GM21390 (cell line): ENCODE measurements at regions not wholly inside any gene's neighbourhood (a gene's known extent, or its start where the extent isn't known, plus 50 kb on each side); places are given as distances from the start of the nearest gene placed in this dataset.

ENCODE experiments used
- ATAC-seq: cut with Tn5 transposase; IDR thresholded peaks from one replicate; pipeline ENCODE4 v1.9.1; 2021; ENCODE audit not compliant: unreplicated experiment

DNA sequence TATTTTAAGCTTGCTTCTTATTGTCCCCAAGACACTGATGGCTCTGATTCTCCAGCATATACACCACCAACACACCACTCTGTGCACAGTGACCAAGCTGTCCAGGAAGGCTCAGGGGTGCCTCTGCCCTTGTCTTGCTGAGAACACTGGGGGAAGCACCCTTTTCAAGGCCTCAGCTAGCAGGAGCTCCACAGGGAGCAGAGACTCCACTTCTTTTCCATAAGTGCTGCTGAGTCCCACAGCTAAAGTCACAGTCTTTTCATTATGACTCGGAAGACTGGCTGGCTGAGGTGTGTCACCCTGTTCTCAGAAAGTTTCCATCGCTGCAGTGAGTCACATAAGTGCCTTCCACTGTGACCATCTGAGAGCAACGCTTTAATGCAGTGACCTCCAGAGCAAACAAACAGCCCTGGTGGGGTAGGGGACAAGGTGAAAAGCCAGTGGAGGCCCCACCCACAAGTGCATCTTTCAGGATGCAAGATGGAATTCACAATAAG is 226.9 kb upstream of the CHRNA7 start:
- no peak for ATAC-seq

GRCh38 chr15:31805090-31805662 is 225.1 kb upstream of the CHRNA7 start:
- no peak for ATAC-seq

GRCh38 chr15:31806106-31806505 is 224.2 kb upstream of the CHRNA7 start:
- ATAC-seq: no peak

DNA sequence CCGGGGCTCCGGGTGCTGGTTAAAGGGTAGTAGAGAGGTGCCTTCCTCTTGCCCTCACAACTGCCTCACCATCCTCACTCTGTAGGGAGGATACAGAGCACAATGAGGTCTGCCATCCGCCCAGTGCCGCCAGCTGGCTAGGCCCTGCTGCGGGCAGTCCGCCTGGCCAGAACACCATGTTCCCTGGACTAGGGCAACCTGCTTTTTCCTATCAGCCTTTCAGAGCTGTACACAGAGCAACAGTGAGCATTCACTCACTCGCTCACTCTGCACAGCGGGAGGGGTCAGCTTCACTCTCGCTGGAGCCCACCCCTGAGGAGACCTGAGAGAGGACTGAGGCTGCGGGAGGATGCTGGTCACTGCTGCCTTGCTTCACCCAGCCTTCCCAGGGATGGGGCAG is 218.7 kb upstream of the CHRNA7 start:
- ATAC-seq: no peak

DNA sequence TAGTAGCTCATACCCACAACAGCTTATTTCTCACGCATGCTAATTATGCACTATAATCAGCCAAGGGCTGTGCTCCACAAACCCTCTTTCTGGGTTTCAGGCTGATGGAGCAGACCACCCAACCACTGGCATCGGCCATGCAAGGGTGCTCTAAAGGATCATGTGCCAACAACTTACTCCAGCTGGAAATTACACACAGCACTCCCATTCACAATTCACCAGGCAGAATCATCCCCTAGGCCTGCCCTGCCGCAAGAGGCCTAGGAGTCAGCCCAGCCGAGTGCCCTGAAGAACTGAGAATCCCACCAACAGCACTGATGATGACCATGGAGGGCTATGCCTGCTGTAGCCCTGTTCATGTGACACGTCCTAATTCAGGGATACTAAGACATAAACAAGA is 216.2 kb upstream of the CHRNA7 start:
- no peak for ATAC-seq

DNA sequence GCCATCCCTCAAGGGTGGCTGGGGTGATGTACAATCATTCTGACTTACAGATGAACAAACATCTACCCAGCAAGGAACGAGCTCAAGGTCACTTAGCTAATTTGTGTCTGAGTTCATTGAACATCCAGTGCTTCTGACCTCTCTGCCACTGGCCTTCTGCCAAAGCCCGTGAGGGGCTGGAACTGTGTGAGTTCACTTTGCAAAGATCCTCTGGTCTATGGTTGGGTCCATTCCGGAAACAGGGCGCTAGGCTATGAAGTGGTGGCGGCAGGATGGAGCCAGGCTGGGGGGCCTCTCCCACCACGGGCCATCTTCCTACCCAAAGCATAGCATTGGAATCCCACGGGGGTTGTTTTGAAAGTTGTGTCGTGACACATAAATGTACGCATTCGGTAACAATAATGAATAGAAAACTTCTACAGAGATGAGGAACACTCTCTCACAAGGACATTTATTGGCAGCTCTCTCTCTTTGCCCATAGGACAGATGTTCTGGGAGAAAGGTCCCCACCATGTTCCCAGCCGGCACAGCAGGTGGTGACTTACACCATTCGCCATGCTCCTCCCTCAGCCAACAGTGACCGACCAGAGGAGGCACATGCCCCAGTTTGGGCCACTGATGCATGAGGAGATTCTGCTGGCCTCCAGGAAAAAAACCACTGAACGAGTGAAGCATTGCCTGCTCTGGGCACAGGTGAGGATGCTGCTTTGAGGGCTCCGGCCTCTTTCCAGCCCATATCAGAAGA is 214.7 kb upstream of the CHRNA7 start:
- no peak for ATAC-seq

DNA sequence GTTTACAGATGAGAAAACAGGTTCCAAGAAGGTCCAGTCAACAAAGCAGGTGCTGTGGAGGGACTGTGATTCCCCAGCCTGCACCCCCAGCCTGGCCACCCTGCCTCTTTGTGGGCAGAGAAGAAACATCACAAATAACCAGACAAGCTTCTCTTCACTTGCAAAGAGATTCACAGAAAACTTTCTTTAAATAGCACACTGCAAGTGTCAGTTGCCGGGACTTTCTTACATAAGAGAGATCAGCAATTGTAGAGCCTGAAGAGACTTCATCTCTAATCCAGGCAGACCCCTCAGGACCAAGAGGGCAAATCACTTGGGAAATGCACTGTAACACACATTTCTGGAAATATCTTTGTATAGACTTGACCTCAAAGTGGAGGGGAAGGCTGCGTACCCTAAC is 207.9 kb upstream of the CHRNA7 start:
- ATAC-seq: no peak

GRCh38 chr15:31824024-31824423 is 206.3 kb upstream of the CHRNA7 start:
- ATAC-seq: no peak

DNA sequence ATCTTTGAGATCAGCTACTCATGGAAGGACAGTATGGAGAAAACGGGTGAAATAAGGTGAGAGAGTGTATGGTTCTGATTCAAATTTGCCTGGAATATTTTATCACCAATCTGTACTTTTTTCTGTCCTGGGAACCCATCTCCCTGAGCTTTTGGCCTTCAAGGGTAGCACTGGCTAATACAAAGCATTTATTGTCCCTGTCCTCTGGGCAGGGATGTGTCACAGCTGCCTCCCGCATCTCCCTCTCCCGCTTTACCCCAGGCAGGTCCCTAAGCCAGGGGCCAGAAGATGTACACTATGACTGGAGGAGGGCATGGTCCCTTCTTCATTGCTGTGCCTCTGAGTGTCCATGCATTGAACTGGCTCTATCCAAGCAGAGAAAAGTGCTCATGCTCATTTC is 201.7 kb upstream of the CHRNA7 start:
- no peak for ATAC-seq

- no peak for ATAC-seq
These were observed 199.7 kb upstream of the CHRNA7 start for GRCh38 chr15:31830591-31830990.

GRCh38 chr15:31831596-31831995 is 198.7 kb upstream of the CHRNA7 start:
- no peak for ATAC-seq

- no peak for ATAC-seq
These were observed 195.7 kb upstream of the CHRNA7 start for GRCh38 chr15:31834654-31835053.

DNA sequence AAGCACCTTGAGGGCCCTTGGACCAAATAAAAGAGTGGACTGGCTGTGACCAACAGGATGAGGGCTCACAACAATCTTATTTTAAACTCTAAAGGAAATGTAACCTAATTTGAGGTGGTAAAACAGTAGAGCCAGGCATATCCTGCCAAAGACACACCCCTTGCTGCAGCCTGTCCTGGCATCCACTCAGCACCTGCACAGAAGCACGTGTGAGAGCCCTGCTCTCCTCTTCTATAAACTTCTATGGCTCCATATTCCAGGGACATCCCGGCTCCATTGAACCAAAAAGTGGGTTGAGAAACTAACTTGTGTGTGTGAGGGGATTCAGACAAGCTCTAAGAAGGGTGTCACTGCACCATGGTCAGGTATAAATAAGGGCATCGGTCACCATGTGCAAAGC is 190.9 kb upstream of the CHRNA7 start:
- ATAC-seq: no peak

DNA sequence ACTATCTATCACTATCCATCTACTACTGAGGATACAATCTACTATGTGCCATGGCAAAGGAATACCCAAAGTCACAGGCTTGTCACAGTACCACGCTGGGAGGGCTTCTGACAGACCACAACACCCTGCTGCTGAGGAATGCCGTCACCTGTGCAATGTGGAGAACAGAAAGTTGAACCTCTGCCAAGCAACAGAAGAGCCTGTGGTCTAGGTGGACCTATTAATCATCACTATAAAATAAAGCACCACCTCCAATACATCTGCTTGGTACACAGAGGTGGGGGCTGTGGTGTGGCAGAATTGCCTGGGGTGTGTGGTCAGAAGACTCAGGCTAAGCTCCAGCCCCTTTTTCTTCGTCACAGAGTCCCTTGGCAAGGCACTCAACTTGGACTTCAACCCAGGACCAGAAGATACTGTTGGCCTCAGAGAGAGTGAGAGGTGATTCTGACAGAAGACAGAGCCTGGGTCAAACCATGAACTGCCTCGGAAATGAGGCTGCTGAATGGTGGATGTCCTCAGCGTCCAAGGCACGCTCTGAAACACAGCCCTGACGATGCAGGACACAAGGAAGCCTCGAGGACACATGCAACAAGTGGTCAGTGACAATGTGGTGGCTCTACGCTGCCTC is 189.4 kb upstream of the CHRNA7 start:
- ATAC-seq: no peak

DNA sequence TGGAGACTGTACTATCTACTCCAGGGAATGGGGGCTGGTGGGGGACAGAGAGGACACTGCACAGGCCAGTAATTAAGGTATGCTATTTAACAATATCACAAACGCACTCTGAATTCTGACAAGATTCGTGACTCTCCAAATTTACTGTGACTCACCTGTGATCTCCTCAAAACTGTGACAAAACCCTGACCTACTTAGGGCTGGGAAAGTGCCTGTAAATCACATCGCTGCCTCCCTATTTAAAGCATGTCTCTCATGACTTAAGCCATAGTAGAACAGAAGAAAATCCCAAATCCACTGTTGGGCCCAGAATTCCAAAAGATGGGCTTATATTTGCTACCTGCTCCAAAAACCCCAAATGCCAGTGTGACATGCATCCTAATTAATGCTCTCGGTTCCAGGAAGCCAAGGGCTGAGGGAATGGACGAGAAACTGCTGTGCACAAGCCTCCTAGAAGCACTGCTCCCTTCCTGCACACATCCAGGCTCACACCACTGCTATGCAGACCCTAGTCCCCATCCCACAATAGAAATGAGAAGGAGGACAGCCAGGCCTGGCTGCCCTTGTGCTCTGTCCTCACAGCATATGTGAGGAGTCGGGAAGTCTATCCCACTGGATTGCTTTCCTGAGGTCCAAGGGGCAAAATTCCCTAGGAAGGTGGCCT is 187.7 kb upstream of the CHRNA7 start:
- no peak for ATAC-seq

GRCh38 chr15:31843426-31844055 is 186.8 kb upstream of the CHRNA7 start:
- no peak for ATAC-seq

GRCh38 chr15:31845791-31846190 is 184.5 kb upstream of the CHRNA7 start:
- ATAC-seq: no peak

GRCh38 chr15:31847961-31848360 is 182.4 kb upstream of the CHRNA7 start:
- no peak for ATAC-seq

- ATAC-seq: no peak
These were observed 181.7 kb upstream of the CHRNA7 start for GRCh38 chr15:31848621-31849020.

DNA sequence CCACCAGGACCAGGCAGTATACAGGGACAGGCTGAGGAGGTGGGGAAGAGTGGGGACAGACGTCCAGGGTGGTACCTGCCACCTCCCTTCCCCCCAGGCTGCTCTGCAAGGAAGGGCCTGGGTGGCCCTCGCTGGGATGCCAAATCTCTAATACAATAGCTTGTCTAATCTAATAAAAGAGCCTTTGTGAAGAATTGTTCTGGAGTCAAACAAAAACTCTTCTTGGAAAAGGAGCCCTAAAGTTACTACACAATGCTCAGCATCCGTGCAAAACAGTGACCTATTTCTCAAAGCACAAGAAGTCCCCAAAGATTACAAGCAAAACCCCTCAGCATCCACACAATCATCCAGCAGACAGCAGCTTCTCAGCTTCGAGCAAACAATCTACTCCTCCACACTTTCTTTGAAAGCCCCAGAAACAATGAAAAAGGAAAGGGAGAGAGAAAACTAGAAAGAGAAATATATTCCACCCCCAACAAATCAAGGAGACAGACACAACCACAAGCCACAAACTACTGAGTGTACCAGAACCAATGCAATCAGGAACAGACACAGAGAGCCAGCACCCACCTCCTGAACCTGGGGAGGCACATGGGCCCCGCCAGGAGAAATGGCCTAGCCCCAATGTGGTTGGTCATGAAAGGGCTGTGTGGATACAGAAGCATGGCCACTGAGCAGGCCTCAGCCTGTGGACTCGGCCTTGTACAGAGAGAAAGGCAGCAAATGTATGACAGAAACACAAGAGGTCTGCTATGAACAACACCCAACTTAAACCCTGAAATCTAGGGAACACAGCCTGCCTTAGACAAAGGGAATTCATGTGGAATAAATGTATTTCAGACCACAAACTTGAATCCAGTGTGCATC is 177.1 kb upstream of the CHRNA7 start:
- ATAC-seq: no peak
